Choroid plexus epithelial cell (primary cell): ENCODE measurements at regions not wholly inside any gene's neighbourhood (a gene's known extent, or its start where the extent isn't known, plus 50 kb on each side); places are given as distances from the start of the nearest gene placed in this dataset.
"Not testable (repeated sequence)": the region's sequence is repeated elsewhere in the genome, so short reads cannot be mapped to it uniquely, and the experiment has no call there.

Experiments used
- DNase-seq: peaks from one replicate; pipeline ENCODE4 v3.0.0-alpha.2; 2010; ENCODE audit warnings: low read depth
- H3K4me3 ChIP-seq: 2 replicates; pipeline ENCODE4 v1.5.1; 2011; ENCODE audit warnings: low read depth, mild to moderate bottlenecking, control low read depth, low read length, moderate library complexity
- TF ChIP-seq, protein P1 (sequence below): conservative IDR thresholded peaks from 2 replicates; pipeline ENCODE4 v1.5.1; 2011; ENCODE audit warnings: low read depth, mild to moderate bottlenecking, control low read depth, inconsistent platforms, low read length, moderate library complexity

DNA sequence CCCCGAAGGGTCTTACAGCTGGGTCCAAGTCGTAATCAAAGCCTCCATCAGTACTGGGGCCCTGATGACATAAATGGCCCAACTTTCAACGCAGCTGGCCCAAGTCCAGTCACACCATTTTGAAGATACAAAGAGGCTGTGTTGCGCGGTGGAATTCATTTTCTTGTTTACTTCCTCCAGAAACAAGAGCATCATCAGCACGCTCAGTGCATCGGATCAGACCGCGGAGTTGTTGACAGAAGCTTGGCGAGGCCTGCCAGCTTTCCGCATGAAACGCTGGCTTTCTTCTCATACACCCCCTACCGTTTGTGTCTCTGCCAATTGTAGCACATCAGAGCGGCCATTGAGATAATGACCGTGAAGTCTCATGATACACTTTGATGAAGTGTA lies 101.7 kb upstream of the SPATA31D4 start:
- no peak for DNase-seq
- H3K4me3 ChIP-seq = no peak overlapping the region
- TF ChIP-seq, protein P1, sequence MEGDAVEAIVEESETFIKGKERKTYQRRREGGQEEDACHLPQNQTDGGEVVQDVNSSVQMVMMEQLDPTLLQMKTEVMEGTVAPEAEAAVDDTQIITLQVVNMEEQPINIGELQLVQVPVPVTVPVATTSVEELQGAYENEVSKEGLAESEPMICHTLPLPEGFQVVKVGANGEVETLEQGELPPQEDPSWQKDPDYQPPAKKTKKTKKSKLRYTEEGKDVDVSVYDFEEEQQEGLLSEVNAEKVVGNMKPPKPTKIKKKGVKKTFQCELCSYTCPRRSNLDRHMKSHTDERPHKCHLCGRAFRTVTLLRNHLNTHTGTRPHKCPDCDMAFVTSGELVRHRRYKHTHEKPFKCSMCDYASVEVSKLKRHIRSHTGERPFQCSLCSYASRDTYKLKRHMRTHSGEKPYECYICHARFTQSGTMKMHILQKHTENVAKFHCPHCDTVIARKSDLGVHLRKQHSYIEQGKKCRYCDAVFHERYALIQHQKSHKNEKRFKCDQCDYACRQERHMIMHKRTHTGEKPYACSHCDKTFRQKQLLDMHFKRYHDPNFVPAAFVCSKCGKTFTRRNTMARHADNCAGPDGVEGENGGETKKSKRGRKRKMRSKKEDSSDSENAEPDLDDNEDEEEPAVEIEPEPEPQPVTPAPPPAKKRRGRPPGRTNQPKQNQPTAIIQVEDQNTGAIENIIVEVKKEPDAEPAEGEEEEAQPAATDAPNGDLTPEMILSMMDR = no peak

DNA sequence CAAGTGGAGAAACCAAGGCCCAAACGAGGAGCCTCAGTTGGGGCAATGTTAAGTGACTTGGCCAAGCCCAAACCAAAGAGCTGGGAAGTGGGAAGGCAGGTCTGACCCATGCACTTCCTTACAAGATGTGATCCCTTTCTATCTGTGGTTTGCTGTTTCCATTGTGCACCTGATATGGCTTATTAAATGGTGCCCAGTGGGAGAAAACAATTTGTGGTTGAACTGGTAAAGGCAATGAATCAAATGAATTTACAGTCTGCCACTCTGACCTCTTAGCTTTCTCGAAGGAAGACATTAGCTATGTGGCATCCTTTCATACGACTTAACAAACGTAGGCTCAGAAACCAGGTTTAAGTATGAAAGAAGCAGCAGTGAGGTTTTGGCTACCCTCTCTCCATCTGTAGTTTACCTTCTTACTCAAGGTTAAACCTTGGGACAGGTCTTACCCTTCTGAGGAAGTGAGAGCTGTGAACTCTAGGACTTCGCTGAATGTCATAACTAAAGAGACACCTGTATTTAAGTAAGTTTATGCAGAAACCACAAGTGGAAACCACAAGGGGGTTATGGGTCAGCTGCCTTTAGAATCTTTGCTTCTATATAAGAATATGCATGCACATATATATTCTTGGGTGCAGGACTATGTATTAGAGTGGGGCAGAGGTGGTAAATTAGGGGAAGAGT lies 100.5 kb upstream of the SPATA31D4 start:
- no peak overlapping the region for H3K4me3 ChIP-seq
- no peak for DNase-seq
- TF ChIP-seq, protein P1 = no peak

DNA sequence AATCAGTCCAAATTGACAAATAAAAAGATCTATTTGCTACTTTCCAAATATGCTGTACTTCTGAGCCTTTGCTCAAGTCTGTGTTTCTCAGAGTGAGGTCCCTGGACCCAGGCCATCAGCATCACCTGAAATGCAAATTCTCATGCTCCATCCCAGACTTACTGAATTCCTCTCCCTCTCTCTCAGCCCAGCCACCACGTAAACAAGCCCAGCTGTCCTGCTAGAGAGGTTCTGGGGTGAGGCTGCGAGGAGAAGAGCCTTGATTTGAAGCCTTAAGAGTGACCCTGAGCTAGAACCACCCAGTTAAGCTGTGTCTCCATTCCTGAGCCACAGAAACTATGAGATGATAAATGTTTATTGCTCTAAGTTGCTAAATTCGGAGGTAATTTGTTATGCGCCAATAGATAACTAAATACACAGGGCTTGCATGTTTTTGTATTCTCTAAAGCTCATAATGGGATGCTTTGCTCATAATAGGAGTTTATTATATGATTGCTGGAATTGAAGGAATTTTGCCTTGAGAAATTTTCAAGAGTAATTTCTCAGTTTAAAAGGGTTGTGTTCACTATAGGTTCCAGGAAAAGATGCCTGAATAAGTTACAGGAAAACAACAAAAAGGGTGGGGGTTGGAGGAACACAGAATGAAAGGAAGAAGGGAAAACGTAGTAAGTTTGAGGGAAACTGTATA lies 98.9 kb upstream of the SPATA31D4 start:
- TF ChIP-seq, protein P1 = no peak
- no peak overlapping the region for H3K4me3 ChIP-seq
- peak; percentile 36 for DNase-seq

DNA sequence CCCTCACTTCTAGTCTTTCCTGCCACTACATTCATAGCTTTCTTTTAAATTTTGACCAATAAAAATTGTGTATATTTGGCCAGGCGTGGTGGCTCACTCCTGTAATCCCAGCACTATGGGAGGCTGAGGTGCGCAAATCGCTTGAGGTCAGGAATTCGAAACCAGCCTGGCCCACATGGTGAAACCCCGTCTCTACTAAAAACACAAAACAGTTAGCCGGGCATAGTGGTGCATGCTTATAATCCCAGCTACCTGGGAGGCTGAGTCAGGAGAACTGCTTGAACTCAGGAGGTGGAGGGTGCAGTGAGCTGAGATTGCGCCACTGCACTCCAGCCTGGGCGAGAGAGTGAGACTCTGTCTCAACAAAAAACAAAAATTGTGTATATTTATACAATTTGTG lies 97.8 kb upstream of the SPATA31D4 start:
- not testable (repeated sequence) for H3K4me3 ChIP-seq, DNase-seq

DNA sequence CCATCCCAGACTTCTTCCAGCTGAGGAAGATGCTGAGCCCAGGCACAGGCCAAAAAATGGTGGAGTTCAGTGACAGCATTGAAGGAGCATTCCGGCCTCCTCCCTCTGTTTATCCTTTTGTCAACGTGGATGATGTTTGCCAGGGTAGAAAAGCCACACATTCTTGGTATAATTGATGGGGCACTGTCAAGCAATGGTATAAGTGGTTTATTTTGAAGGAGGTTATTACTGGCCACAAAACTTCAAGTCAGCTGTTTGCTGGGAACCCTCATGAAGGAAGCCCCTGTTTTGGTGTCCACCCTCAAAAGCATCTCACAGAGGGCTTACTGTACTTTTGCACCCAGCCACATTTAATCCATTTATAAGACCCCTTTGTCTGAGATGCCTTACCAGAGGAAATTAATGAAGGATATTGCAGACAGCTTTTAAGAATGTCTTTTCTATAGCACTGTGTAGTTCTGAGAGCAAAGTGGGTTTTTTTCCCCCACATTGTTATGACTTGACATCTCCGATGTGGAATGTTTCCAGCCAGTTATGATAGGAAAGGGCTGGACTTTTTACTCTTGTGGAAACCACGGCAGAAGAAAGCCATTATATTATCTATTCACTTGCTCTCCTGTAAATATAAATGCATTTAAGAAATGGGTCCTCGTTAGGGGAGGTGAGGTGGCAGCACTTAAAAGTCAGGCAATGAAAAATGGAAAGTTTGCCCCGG lies 95.5 kb upstream of the SPATA31D4 start:
- TF ChIP-seq, protein P1 = no peak
- no peak for DNase-seq
- H3K4me3 ChIP-seq = no peak overlapping the region

DNA sequence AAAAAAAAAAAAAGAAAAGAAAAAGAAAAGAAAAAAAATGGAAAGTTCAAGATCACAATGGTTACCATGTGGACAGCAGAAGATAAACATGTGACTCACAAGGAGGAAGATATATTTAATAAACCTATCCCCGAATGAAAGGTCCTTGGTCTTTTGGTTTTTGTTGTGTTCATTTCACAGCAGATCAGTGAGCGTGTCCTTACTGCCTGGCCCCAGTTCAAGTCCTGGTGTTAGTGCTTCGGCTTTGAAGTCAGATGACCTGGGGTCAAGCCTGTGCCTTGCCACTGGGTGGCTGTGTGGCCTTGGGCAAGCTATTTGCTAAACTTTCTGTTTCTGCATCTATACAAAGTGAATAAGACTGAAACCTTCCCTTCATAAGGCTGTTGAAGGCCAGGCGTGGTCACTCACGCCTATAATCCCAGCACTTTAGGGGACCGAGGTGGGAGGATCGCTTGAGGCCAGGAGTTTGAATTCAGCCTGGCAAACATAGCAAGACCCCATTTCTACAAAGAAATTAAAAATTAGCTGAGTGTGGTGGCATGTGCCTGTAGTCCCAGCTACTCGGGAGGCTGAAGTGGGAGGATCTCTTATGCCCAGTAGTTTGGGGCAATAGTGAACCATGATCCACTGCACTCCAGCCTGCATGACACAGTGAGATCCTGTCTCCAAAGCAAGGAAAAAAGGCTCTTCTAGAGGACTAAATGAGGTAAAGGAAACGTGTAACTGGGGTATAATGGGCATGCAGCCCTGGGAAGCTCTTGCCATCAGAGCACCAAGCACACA lies 94.5 kb upstream of the SPATA31D4 start:
- TF ChIP-seq, protein P1 = no peak

DNA sequence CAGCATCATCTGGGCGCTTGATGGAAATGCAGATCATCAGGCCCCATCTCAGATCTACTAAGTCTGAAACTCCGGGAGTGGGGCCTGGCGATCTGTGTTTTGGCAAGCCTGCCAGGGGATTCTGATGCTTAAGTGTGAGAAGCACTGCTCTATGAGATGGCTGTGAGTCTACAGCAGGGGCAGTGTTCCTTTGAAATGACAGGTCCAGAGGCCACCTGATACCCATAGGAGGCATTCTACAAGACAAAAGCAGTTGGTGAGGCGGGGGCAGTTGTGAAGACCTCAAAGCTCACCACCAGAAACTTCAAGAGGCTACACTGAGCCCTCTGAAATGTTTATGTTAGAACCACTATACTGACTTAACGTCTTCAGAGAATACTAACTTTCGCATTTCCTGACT lies 86.9 kb upstream of the SPATA31D4 start:
- DNase-seq = no peak
- TF ChIP-seq, protein P1 = no peak
- no peak overlapping the region for H3K4me3 ChIP-seq

More for the DNA sequence above, 94.5 kb upstream of the SPATA31D4 start:
- no peak for DNase-seq
- H3K4me3 ChIP-seq = no peak overlapping the region
